GM19025 (cell line): ENCODE measurements at regions not wholly inside any gene's neighbourhood (a gene's known extent, or its start where the extent isn't known, plus 50 kb on each side); places are given as distances from the start of the nearest gene placed in this dataset.

Experiments used
- ATAC-seq: cut with Tn5 transposase; IDR thresholded peaks from one replicate; pipeline ENCODE4 v1.9.1; 2021; ENCODE audit warnings: mild to moderate bottlenecking, low read depth, moderate library complexity; ENCODE audit not compliant: unreplicated experiment

DNA sequence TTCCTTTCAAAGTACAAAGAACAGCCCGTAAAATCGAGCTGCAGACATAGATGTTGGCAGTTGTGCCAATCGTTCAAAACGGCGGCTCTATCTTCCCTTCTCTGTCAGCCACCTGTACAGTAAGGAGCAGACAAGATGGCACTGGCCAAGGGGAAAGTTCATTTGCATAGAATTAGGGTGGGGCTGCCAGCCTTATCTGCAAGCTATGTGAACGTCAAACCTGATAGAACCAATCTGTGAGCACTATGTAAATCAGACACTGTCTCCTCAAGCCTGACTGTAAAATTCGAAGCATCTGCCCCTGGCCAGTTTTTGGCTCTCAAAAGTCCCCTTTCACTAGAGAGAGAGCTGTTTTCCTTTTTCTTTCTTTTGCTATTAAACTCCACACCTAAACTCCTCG is 374.5 kb downstream of the EPM2A start:
- no peak for ATAC-seq

- no peak for ATAC-seq
Observed at GRCh38 chr6:145367149-145367548, 368.2 kb downstream of the EPM2A start.

DNA sequence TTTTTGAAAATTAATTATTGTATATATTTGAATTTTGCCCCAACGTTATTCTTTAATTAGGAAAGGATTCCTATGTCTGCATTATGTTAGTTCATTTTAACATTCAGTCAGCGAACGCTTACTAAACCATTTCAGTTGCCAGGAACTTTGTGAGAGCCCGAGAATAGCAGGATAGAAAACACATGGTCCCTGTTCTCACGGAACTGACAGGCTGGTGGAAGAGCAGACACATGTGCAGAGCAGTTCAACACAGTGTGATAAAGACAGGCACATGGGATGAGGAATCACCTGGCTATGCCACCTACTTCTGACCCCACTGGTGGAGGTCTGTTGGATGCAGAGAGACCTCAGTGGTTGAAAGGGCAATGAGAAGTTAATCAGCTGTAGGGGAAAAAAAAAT is 367.2 kb downstream of the EPM2A start:
- ATAC-seq: no peak

- ATAC-seq: no peak
Observed at GRCh38 chr6:145370559-145370958, 364.8 kb downstream of the EPM2A start.

GRCh38 chr6:145372671-145373151 is 362.6 kb downstream of the EPM2A start:
- ATAC-seq: peak; percentile 95

- ATAC-seq: no peak
Observed at GRCh38 chr6:145373826-145374225, 361.5 kb downstream of the EPM2A start.

DNA sequence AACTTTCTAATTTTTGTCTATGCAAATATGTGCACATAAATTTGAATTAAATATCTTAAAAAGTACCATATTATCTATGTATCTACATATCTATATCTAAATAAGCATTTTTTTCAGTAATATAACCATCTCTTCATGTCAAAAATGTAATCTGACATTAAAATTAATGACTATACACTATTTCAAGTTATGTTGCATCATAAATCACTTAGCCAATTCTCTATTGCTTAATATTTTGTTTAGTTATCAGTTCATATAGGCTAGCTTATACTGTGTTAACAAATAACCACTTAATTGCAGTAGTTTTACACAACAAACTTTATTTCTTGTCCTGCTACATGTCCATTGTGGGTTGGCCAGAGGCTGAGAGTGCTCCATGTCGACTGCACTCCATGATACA is 360.8 kb downstream of the EPM2A start:
- ATAC-seq: no peak

GRCh38 chr6:145375502-145375901 is 359.8 kb downstream of the EPM2A start:
- no peak for ATAC-seq

GRCh38 chr6:145380186-145380585 is 355.1 kb downstream of the EPM2A start:
- no peak for ATAC-seq

GRCh38 chr6:145381941-145382340 is 353.4 kb downstream of the EPM2A start:
- ATAC-seq: no peak

DNA sequence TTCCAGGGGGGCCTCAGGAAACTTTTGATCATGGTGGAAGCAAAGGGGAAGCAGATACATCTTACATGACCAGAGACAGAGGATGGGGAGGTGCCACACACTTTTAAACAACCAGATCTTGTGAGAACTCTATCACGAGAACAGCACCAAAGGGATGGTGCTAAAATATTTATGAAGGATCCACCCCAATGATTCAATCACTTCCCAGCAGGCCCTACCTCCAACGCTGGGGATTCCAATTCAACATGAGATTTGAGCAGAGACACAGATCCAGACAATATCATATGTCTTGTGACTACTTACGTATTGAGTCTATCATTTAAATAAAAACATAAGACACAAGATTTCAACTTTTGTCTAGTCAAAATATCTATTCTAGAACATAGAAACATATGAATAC is 351.9 kb downstream of the EPM2A start:
- no peak for ATAC-seq

GRCh38 chr6:145384503-145384902 is 350.8 kb downstream of the EPM2A start:
- ATAC-seq: no peak

DNA sequence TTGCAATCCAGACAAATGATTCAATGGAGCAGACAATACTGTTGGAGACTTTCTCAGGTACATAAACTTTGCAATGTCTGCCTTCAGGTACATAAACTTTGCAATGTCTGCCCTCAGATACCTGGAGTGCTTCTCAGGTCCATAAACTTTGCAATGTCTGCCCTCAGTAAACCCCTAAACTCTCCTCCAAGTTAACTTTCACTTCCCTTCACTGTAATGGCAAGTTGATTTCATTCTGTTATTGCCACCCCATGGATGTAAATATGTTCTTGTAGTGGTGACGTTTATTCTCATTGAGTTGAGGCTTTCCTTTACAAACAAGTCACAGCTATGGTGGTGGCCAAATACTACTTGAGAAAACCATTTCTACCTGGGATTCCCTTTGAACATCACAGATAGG is 338.8 kb downstream of the EPM2A start:
- no peak for ATAC-seq

GRCh38 chr6:145400508-145400907 is 334.8 kb downstream of the EPM2A start:
- no peak for ATAC-seq

DNA sequence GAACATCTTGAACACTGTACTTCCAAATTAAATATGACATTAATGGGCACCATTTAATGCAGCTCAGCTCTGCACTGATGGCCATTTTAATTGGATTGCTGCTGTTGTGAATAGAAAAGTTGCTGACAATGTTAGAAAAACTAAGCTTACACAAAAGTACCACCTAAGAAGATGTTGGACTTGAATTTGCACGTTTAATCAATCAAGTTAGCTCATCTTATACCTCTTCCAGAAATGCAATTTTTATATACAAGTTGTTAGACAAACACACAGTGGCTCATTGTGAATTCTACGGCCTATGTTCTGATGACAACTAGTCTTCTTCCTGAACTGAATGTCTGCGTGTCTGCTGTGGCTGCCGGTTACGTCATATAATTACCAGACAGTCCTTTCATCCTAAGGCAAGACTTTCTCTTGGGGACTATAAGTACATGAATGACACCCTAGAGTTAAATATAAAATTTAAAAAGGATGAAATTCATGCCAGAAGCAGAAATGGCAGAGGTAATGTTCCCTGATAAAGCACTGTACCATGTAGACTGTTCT is 330.2 kb downstream of the EPM2A start:
- ATAC-seq: no peak

GRCh38 chr6:145406783-145407182 is 328.5 kb downstream of the EPM2A start:
- ATAC-seq: no peak

DNA sequence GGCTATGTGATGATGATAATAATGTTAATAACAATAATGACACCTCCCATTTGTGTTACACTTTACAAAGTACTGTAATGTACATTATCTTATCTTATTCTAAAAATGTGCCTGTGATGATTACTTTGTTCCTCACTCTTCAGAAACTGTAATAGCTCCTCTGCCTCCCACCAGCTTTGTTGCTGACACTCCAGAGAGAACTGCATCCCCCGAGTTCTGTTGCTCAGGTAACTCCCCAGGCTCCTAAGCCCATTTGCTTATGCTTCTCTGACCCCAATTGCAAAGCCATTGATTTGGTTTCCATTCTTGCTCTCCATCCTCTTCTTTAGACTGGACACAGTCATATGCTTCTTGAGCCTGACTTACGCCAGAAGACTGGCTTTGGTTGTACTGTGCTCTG is 319.7 kb downstream of the EPM2A start:
- no peak for ATAC-seq

DNA sequence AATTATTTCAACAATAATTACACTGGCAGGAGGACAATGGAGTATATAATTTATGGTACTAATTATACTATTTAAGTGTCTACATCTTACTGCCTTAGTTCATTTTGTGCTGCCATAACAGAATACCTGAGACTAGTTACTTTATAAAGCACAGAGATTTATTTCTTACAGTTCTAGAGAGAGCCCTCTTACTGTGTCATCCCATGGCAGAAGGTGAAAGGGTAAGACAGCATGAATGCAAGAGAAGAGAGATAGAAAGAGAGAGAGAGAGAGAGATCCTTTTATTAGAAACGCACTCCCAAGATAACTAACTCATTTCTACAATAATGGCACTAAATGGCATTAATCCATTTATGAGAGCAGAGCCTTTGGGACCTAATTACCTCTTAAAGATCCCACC is 314.7 kb downstream of the EPM2A start:
- no peak for ATAC-seq

DNA sequence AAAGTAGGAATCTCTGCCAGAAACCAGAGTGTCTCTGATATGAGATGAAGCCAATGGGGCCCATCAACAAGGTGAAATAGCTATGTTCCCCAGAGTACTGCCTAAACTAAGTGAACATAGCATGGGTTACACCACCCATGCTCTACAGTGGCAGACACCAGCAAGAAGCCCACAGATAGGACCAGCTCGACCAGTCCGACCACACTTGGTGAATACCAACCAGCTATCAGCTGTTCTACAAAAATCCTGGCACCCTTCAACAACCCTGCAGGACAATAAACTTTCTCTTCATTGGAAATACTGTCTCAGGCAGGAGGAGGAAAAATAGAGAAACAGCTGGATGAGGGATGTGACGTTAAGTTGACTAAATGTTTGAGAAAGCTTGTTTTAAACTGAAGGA is 311.4 kb downstream of the EPM2A start:
- no peak for ATAC-seq

DNA sequence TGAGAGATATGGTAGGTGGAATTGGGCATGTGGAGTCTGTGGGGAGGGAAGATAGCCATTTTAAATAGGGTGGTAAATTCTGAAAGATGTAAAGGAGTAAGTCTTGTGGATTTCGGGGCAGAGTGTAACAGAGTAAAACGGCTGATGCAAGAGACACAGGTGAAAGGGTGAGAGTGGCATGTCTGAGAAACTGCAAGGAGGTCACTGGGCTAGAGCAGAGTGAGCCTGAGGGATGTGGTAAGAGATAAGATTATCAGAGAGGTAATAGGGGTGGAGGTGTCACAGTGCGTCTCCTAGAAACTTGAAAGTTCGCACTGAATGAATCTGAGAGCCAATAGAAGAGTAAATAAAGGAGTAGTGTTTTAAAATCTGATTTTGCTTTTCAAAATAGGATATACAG is 308.1 kb downstream of the EPM2A start:
- ATAC-seq: no peak

DNA sequence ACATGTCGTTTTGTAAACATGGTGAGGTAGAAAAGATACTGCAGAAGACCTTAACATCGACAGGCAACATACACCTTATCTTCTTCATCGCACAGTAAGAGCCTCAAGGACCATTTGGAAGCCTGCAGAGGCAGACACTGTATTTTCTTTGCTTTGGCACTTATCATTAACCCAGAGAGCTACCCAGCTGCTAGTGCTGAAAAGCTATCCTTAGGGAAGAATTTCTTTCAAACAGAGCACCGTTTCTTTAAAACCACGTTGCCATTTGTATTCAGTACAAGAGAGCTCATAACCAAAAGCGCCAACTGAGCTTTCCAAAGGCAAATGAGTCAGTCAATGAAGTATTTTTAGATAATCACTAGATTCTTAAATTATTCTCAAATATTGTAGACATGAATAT is 306.6 kb downstream of the EPM2A start:
- ATAC-seq: no peak

GRCh38 chr6:145442110-145442509 is 293.2 kb downstream of the EPM2A start:
- no peak for ATAC-seq

DNA sequence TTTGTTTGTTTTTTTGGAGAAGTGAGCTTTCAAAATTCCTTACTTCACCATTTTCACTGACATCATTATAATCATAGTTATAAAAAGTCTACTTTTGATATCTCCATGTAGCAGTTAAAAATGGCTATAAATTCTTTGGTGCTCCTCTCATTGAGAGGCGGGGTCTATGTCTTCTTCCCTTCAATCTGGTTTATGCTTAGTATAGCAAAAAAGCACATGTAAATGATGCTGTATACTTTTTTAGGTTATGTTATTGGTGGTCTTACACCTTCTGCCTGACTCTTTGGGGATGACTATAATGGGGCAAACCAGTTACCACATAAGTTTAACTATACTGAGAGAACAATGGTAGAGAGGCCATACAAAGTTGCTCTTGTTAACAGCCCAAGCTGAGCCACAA is 289.6 kb downstream of the EPM2A start:
- ATAC-seq: no peak
